NCI-H1694 treated with DMSO at 0.1 percent for 48 hours (cell line): ENCODE measurements at regions not wholly inside any gene's neighbourhood (a gene's known extent, or its start where the extent isn't known, plus 50 kb on each side); places are given as distances from the start of the nearest gene placed in this dataset.
A peak's percentile ranks its signal among the peaks of the same experiment; 100 is the strongest.
"Not testable (repeated sequence)": the region's sequence is repeated elsewhere in the genome, so short reads cannot be mapped to it uniquely, and the experiment has no call there.

Experiments used
- DNase-seq: peaks from one replicate; lab custom pipeline; 2025; lab: John Stamatoyannopoulos, UW

- no peak for DNase-seq
Observed at GRCh38 chr1:70490153-70490552, 79.1 kb downstream of the CTH start.

- DNase-seq = no peak
Observed at GRCh38 chr1:70495370-70495769, 84.3 kb downstream of the CTH start.

- DNase-seq = no peak
Observed at GRCh38 chr1:70496181-70496580, 85.1 kb downstream of the CTH start.

- DNase-seq = no peak
Observed at GRCh38 chr1:70497152-70497551, 86.1 kb downstream of the CTH start.

GRCh38 chr1:70498666-70499065 lies 87.6 kb downstream of the CTH start:
- no peak for DNase-seq

GRCh38 chr1:70499695-70500094 lies 88.6 kb downstream of the CTH start:
- no peak for DNase-seq

GRCh38 chr1:70503358-70503757 lies 92.3 kb downstream of the CTH start:
- no peak for DNase-seq

- no peak for DNase-seq
Observed at GRCh38 chr1:70504176-70504820, 93.2 kb downstream of the CTH start.

- DNase-seq = no peak
Observed at GRCh38 chr1:70504821-70505193, 93.7 kb downstream of the CTH start.

GRCh38 chr1:70507991-70508390 lies 96.9 kb downstream of the CTH start:
- DNase-seq = not testable (repeated sequence)

- peak; percentile 74 for DNase-seq
Observed at GRCh38 chr1:70509996-70510876, 99.2 kb downstream of the CTH start.

GRCh38 chr1:70517444-70517843 lies 106.4 kb downstream of the CTH start:
- DNase-seq = no peak

GRCh38 chr1:70518106-70518505 lies 107.0 kb downstream of the CTH start:
- DNase-seq = no peak

GRCh38 chr1:70528590-70529333 lies 117.7 kb downstream of the CTH start:
- DNase-seq = peak; percentile 49

- DNase-seq = no peak
Observed at GRCh38 chr1:70536708-70537366, 125.8 kb downstream of the CTH start.

GRCh38 chr1:70537788-70538187 lies 126.7 kb downstream of the CTH start:
- DNase-seq = no peak

- no peak for DNase-seq
Observed at GRCh38 chr1:70542030-70542429, 131.0 kb downstream of the CTH start.

GRCh38 chr1:70542856-70543255 lies 131.8 kb downstream of the CTH start:
- DNase-seq = no peak

- DNase-seq = no peak
Observed at GRCh38 chr1:70546726-70547125, 135.7 kb downstream of the CTH start.

GRCh38 chr1:70552662-70553566 lies 141.8 kb downstream of the CTH start:
- DNase-seq = no peak

- DNase-seq = no peak
Observed at GRCh38 chr1:70553567-70553956, 142.5 kb downstream of the CTH start.
